ENCODE measurements at regions not wholly inside any gene's neighbourhood (a gene's known extent, or its start where the extent isn't known, plus 50 kb on each side); places are given as distances from the start of the nearest gene placed in this dataset.

DNA sequence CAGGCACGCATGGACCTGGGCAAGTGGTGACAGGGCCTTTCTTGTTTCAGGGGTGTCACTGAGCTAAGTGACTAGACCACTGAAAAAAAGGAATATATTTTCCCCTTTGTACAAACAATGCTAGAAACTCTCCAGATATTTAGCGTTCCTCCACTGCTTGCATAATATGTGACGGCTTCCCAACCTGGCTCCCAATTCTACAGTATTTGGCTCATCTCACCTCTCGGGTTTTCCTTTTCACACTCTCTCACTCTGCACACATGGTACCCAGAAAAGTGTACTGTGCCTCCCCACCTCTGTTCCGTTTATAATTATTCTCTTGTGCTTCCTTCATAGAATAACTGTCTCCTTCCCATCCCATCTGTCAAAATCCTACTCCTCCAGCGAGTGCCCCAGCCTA is 140.5 kb upstream of the KLHL25 start:
- H3K4me3 Mint-ChIP-seq (ENCODE audit: unreplicated experiment) = no peak overlapping the region
- TF ChIP-seq, protein P1, sequence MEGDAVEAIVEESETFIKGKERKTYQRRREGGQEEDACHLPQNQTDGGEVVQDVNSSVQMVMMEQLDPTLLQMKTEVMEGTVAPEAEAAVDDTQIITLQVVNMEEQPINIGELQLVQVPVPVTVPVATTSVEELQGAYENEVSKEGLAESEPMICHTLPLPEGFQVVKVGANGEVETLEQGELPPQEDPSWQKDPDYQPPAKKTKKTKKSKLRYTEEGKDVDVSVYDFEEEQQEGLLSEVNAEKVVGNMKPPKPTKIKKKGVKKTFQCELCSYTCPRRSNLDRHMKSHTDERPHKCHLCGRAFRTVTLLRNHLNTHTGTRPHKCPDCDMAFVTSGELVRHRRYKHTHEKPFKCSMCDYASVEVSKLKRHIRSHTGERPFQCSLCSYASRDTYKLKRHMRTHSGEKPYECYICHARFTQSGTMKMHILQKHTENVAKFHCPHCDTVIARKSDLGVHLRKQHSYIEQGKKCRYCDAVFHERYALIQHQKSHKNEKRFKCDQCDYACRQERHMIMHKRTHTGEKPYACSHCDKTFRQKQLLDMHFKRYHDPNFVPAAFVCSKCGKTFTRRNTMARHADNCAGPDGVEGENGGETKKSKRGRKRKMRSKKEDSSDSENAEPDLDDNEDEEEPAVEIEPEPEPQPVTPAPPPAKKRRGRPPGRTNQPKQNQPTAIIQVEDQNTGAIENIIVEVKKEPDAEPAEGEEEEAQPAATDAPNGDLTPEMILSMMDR (IDR thresholded peaks at IDR 0.05) = no peak
- no peak for DNase-seq (ENCODE audit: extremely low spot score, unreplicated experiment)
- H3K36me3 Mint-ChIP-seq (ENCODE audit: unreplicated experiment) = no peaks in the 10 kb centered on the region
- H3K4me1 Mint-ChIP-seq (ENCODE audit: unreplicated experiment) = no peaks in the 10 kb centered on the region
- no peaks in the 10 kb centered on the region for H3K9me3 Mint-ChIP-seq (ENCODE audit: unreplicated experiment)
- H3K27ac Mint-ChIP-seq (ENCODE audit: unreplicated experiment) = no peak overlapping the region
- peaks cover 2% of the 10 kb centered on the region for H3K27me3 Mint-ChIP-seq (ENCODE audit: unreplicated experiment)

DNA sequence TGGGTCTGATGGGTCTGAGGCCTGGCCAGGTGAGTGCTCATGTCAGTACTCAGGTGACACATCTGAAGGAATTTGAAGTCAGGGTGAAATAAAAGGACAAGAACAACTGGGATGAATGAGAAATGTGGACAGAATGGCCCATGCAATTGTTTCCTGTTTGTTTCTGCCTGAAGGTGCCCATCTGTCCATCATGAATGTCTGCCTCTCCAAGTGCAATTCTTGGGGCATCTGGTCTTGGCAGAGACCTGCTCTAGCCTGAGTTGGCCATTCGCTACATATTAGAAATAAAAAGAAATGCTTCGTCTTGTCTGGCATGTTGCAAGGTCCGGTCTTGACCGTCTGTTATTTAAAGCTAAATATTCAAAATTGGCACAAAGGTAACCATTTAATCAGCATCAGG is 142.0 kb upstream of the AGBL1 start:
- Mint-ChIP-seq H3K27ac (ENCODE audit: unreplicated experiment) (no peak overlapping the region), H3K27me3 (ENCODE audit: unreplicated experiment) (peaks cover 2% of the 10 kb centered on the region), H3K9me3 (ENCODE audit: unreplicated experiment) (no peaks in the 10 kb centered on the region), H3K36me3 (ENCODE audit: unreplicated experiment) (no peaks in the 10 kb centered on the region), H3K4me3 (ENCODE audit: unreplicated experiment) (no peak overlapping the region), H3K4me1 (ENCODE audit: unreplicated experiment) (no peaks in the 10 kb centered on the region)
- TF ChIP-seq, protein P1 (IDR thresholded peaks at IDR 0.05) = no peak
- no peak for DNase-seq (ENCODE audit: extremely low spot score, unreplicated experiment)

DNA sequence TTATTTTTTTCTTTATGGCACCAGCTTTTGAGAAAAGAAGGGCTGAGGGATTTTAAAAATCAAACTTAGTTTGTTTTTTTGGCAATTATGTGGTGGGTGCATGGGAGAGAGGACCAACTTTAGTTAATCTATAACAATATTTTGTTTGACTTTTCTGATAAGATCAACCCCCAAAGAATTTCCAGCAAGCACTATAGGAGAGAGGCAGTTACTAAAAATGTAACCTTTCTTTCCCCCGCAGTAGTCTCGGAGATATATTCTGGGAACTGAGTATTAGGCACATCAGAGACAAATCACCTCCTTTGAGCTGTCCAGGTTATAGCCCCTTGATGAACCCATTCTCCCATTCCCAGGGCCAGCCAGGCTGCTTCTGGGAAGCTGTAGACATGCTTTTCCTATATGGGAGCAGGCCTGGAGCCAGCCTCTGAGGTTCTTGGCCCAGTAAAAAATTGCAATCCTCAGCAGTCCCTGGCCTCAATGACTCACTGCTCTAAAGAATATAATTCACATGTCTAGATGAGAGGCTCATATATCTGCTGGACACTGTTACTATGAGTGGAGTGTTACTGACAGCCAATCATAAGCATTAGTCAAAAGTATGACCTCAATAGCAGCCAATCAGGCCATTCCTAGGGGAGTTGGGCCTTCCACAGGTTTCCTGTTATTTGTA is 138.3 kb upstream of the AGBL1 start:
- Mint-ChIP-seq H3K4me3 (ENCODE audit: unreplicated experiment) (no peak overlapping the region), H3K4me1 (ENCODE audit: unreplicated experiment) (no peaks in the 10 kb centered on the region), H3K36me3 (ENCODE audit: unreplicated experiment) (no peaks in the 10 kb centered on the region), H3K27ac (ENCODE audit: unreplicated experiment) (no peak overlapping the region), H3K9me3 (ENCODE audit: unreplicated experiment) (no peaks in the 10 kb centered on the region), H3K27me3 (ENCODE audit: unreplicated experiment) (no peaks in the 10 kb centered on the region)
- TF ChIP-seq, protein P1 (IDR thresholded peaks at IDR 0.05) = no peak
- DNase-seq (ENCODE audit: extremely low spot score, unreplicated experiment) = no peak

DNA sequence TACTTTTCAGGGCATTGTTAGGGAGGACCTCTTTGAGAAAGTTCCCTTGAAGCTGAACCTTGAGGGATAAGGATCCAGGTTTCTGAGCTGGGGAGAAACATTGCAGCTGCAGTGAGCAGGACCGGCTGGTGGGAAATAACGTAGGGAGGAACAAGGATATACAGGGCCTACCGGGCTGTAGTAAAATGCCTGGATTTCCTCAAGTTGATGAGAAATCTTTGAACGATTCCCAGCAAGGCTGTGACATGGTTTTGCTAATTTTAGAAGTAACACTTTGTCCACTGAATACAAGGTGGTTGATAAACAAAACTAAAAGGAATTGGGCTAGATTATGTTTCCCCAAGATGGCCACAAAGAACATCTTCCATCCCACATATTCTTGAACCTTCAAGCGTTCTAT is 137.0 kb upstream of the AGBL1 start:
- Mint-ChIP-seq H3K27ac (ENCODE audit: unreplicated experiment) (no peak overlapping the region), H3K36me3 (ENCODE audit: unreplicated experiment) (no peaks in the 10 kb centered on the region)

DNA sequence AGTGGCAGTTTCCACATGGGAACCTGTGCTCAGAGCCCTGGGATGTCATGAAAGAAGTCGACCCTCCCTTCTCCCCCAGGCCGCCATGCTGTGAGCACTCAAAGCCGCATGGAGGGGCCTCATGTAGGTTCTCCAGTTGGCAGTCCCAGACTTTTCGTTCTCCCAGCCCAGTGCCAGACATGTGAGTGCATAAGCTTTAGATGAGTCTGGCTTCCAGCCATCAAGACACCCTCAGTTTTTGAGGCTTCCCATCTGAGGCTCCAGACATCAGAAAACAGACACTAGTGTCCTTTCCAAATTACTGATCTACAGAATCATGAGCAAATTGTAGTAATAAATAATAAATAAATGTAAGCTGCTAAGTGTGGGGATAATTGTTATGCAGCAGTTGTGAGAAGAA is 136.5 kb upstream of the AGBL1 start:
- Mint-ChIP-seq H3K27ac (ENCODE audit: unreplicated experiment) (no peak overlapping the region), H3K27me3 (ENCODE audit: unreplicated experiment) (no peaks in the 10 kb centered on the region), H3K36me3 (ENCODE audit: unreplicated experiment) (no peaks in the 10 kb centered on the region), H3K4me3 (ENCODE audit: unreplicated experiment) (no peak overlapping the region), H3K4me1 (ENCODE audit: unreplicated experiment) (no peaks in the 10 kb centered on the region), H3K9me3 (ENCODE audit: unreplicated experiment) (no peaks in the 10 kb centered on the region)
- TF ChIP-seq, protein P1 (IDR thresholded peaks at IDR 0.05) = no peak
- no peak for DNase-seq (ENCODE audit: extremely low spot score, unreplicated experiment)

More for the DNA sequence above, 137.0 kb upstream of the AGBL1 start:
- no peaks in the 10 kb centered on the region for H3K27me3 Mint-ChIP-seq (ENCODE audit: unreplicated experiment)
- H3K4me3 Mint-ChIP-seq (ENCODE audit: unreplicated experiment) = no peak overlapping the region
- no peaks in the 10 kb centered on the region for H3K4me1 Mint-ChIP-seq (ENCODE audit: unreplicated experiment)
- TF ChIP-seq, protein P1 (IDR thresholded peaks at IDR 0.05) = no peak
- no peaks in the 10 kb centered on the region for H3K9me3 Mint-ChIP-seq (ENCODE audit: unreplicated experiment)
- DNase-seq (ENCODE audit: extremely low spot score, unreplicated experiment) = no peak

Measured in osteocyte (in vitro differentiated cells).